ENCODE measurements at regions not wholly inside any gene's neighbourhood (a gene's known extent, or its start where the extent isn't known, plus 50 kb on each side); places are given as distances from the start of the nearest gene placed in this dataset.

- TF ChIP-seq CTCF (optimal IDR thresholded peaks at IDR 0.05 in 1 of 3, IDR thresholded peaks at IDR 0.05 in 1 of 3, conservative IDR thresholded peaks at IDR 0.05 in 1 of 3; ENCODE audit: extremely low read depth in 1 of 3, insufficient read depth in 2 of 3, low read length in 3 of 3) (no peak), EZH2 (IDR thresholded peaks at IDR 0.05; ENCODE audit: low read length) (no peak)
Measured at GRCh38 chr5:164412531-164412930, 907.1 kb downstream of the MAT2B start.

Data from keratinocyte (primary cell).